ENCODE measurements at regions not wholly inside any gene's neighbourhood (a gene's known extent, or its start where the extent isn't known, plus 50 kb on each side); places are given as distances from the start of the nearest gene placed in this dataset.

DNA sequence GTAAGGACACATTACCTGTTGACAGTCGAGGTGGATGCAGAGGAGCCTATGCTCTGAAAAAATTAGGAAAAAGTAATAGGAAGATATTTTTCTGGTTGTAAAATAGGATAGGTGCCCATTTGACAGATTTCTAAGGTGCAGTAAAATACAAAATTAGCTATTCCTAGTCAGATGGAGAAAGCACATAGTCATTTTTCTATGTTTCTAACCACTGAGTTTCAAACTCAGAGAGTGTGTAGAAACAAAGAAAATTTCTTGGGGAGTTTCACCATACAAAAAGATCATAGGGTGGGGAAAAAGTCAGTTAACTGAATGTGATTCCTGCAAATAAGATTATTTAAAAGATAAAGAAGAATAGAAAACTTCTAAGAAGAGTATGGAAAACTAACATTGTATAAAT, 666.9 kb downstream of the KCNT2 start:
- DNase-seq (ENCODE audit: low spot score in 2 of 2): no peak
- ATAC-seq (replicated peaks; ENCODE audit: extremely low read depth, poor library complexity, severe bottlenecking): no peak
- H3K4me3 Mint-ChIP-seq: no peak overlapping the region
- no peaks in the 10 kb centered on the region for H3K27me3 Mint-ChIP-seq
- no peaks in the 10 kb centered on the region for H3K4me1 Mint-ChIP-seq
- no peak overlapping the region for H3K27ac Mint-ChIP-seq (ENCODE audit: low read depth)
- no peaks in the 10 kb centered on the region for H3K36me3 Mint-ChIP-seq (ENCODE audit: insufficient read depth)
- peaks cover 15% of the 10 kb centered on the region for H3K9me3 Mint-ChIP-seq

DNA sequence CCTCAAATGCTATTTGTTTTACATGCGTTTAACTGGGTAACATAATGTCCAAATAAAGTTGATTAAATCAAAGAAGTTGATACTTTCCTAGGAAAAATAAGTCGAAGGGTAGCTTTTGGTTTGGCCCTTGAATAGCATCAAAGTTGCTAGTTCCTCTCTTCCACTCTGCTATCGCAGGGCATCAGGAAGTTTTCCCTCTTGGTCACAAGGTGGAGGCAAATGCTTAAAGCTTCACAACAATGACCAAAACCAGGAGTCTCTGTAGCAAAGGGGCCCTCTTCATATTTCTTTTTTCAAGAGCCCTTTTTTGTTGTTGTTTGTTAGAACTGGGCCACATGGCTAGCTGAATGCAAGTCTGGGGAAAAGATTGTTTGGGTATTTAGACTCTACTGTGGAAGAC, 668.4 kb downstream of the KCNT2 start:
- H3K27me3 Mint-ChIP-seq: no peaks in the 10 kb centered on the region
- no peaks in the 10 kb centered on the region for H3K36me3 Mint-ChIP-seq (ENCODE audit: insufficient read depth)
- DNase-seq (ENCODE audit: low spot score in 2 of 2) (no peak), ATAC-seq (replicated peaks; ENCODE audit: extremely low read depth, poor library complexity, severe bottlenecking) (no peak)
- H3K27ac Mint-ChIP-seq (ENCODE audit: low read depth): no peak overlapping the region
- H3K4me3 Mint-ChIP-seq: no peak overlapping the region
- no peaks in the 10 kb centered on the region for H3K4me1 Mint-ChIP-seq
- peaks cover 11% of the 10 kb centered on the region for H3K9me3 Mint-ChIP-seq

DNA sequence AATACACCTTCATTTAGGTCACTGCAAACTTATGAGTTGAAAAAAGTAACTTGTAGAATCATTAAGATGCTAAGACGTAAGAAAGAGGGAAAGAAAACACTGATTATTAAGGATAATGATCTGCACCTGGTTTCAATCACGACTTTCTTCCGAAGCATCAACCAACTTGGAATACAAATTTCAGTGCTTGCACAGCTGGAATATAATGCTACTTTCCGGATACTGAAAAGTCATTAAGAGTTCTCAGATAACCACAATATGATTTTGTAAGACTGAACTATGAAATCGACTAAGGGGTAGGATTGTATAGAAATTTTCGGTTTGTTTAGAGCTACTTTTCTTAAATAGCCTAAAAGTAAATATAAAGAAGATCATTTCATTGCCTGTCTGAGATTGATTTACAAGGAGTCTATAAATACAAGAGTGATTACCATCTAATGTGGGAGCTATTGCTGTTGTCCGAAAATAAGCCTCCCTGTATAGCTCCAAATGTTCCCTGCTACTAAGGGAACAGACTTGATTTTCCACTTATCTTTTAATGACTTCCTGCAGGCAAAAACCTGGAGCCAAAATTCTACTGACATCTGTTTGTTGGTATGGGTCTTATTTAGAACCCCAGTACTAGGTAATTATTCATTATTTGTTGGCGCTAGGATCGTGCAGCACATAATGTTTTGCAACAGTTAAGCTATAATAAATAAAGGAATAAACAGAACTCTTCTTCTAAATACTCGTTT, 673.3 kb downstream of the KCNT2 start:
- H3K4me3 Mint-ChIP-seq: no peak overlapping the region
- ATAC-seq (replicated peaks; ENCODE audit: extremely low read depth, poor library complexity, severe bottlenecking) (no peak), DNase-seq (ENCODE audit: low spot score in 2 of 2) (no peak)
- no peaks in the 10 kb centered on the region for H3K4me1 Mint-ChIP-seq
- no peaks in the 10 kb centered on the region for H3K36me3 Mint-ChIP-seq (ENCODE audit: insufficient read depth)
- H3K9me3 Mint-ChIP-seq: peaks cover 14% of the 10 kb centered on the region
- H3K27me3 Mint-ChIP-seq: no peaks in the 10 kb centered on the region
- H3K27ac Mint-ChIP-seq (ENCODE audit: low read depth): no peak overlapping the region

DNA sequence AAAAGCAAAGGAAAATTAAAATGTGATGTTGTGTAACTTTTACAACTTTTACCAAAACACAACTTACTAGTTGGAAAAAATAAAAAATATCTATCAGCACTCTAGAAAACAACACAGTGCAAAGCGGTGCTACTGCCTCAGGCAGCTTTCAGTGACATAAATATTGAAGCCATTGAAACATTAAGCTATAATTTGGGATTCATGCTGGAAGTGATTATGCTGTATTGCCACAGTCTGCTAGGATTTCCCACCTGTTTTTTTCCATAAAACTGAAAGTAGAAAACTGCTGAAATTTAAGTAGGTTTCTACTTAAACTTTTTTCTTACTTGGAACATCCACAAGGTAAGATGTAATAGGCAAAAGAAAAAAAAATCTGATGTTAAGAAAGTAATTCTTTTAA, 674.4 kb downstream of the KCNT2 start:
- DNase-seq (ENCODE audit: low spot score in 2 of 2) (no peak), ATAC-seq (replicated peaks; ENCODE audit: extremely low read depth, poor library complexity, severe bottlenecking) (no peak)
- Mint-ChIP-seq H3K27ac (ENCODE audit: low read depth) (no peak overlapping the region), H3K9me3 (peaks cover 14% of the 10 kb centered on the region), H3K4me1 (no peaks in the 10 kb centered on the region), H3K36me3 (ENCODE audit: insufficient read depth) (no peaks in the 10 kb centered on the region), H3K27me3 (no peaks in the 10 kb centered on the region), H3K4me3 (no peak overlapping the region)

DNA sequence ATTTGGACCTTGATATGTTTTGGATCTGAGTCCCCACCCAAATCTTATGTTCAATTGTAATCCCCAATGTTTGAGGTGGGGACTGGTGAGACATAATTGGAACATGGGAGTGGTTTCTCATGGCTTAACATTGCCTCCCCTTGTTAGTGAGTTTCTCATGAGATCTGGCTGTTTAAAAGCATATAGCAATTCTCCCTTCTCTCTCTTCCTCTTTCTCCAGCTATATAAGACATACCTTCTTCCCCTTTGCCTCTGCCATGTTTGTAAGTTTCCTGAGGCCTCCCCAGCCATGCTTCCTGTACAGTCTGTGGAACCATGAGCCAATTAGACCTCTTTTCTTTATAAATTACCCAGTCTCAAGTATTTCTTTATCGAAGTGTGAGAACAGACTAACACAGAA, 692.4 kb downstream of the KCNT2 start:
- Mint-ChIP-seq H3K9me3 (peaks cover 10% of the 10 kb centered on the region), H3K36me3 (ENCODE audit: insufficient read depth) (no peaks in the 10 kb centered on the region), H3K4me3 (no peak overlapping the region), H3K27me3 (no peaks in the 10 kb centered on the region), H3K4me1 (no peaks in the 10 kb centered on the region), H3K27ac (ENCODE audit: low read depth) (no peak overlapping the region)
- ATAC-seq (replicated peaks; ENCODE audit: extremely low read depth, poor library complexity, severe bottlenecking) (no peak), DNase-seq (ENCODE audit: low spot score in 2 of 2) (no peak)

DNA sequence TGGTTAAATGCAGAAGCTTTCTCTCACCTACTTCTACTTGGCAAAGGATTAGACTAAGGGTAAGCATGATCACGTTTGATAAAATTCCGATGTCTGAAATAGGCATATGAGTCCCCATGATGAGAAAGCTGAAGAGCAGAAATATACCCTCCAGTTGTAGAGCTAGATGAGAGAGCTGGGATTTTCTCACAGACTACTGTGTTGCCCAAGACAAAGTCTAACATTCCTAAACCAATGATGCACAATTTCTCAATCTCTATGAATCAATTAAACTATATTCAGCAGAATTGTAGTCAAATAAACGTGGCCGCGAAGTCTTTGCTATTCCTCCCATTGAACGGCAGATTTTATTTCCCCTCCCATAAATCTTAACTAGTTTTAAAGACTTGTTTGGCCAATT, 699.2 kb downstream of the KCNT2 start:
- H3K9me3 Mint-ChIP-seq: peaks cover 6% of the 10 kb centered on the region
- H3K36me3 Mint-ChIP-seq (ENCODE audit: insufficient read depth): no peaks in the 10 kb centered on the region
- DNase-seq (ENCODE audit: low spot score in 2 of 2): no peak
- no peaks in the 10 kb centered on the region for H3K27me3 Mint-ChIP-seq
- H3K4me3 Mint-ChIP-seq: no peak overlapping the region
- no peaks in the 10 kb centered on the region for H3K4me1 Mint-ChIP-seq
- ATAC-seq (replicated peaks; ENCODE audit: extremely low read depth, poor library complexity, severe bottlenecking): no peak
- H3K27ac Mint-ChIP-seq (ENCODE audit: low read depth): no peak overlapping the region

DNA sequence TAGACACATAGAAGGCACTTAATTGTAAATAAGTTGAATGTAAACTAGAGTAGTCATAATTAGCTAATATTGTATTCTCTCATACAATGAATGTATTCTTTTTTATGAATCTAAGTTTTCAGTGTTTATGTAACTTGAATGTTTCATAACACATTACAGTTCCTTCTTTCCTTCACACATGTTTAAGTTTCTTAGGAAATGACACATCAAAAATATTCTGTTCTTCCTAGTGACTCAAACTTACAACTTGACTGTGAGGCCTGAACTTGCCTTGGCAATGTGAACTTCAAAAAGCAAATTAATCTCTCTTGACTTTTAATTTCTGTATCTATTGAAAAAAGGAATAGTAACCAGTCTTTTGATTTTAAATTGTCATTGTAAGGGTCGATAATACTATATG, 700.1 kb downstream of the KCNT2 start:
- Mint-ChIP-seq H3K4me3 (no peak overlapping the region), H3K9me3 (peaks cover 6% of the 10 kb centered on the region), H3K36me3 (ENCODE audit: insufficient read depth) (no peaks in the 10 kb centered on the region), H3K27me3 (no peaks in the 10 kb centered on the region), H3K27ac (ENCODE audit: low read depth) (no peak overlapping the region), H3K4me1 (no peaks in the 10 kb centered on the region)
- DNase-seq (ENCODE audit: low spot score in 2 of 2): no peak
- ATAC-seq (replicated peaks; ENCODE audit: extremely low read depth, poor library complexity, severe bottlenecking): no peak

DNA sequence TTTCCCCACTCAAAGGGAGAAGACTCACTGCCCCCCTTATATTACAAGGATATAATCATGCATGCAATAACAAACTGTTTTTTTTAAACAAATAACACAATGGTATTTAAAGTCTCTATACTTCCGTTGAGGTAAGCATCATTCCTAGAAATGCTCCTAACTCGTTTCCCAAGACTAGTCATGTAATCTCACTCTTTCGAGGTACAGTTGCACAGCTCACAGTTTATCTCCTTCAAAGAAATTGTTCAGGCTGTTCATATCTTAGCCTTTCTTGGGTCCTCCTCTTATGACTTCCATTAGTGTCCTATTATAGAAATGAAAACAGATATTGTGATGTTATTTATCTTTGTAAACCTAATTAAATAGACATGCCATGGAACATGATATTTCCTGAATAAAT, 705.0 kb downstream of the KCNT2 start:
- no peak overlapping the region for H3K27ac Mint-ChIP-seq (ENCODE audit: low read depth)
- H3K27me3 Mint-ChIP-seq: no peaks in the 10 kb centered on the region
- peaks cover 2% of the 10 kb centered on the region for H3K9me3 Mint-ChIP-seq
- DNase-seq (ENCODE audit: low spot score in 2 of 2) (no peak), ATAC-seq (replicated peaks; ENCODE audit: extremely low read depth, poor library complexity, severe bottlenecking) (no peak)
- H3K4me1 Mint-ChIP-seq: no peaks in the 10 kb centered on the region
- no peaks in the 10 kb centered on the region for H3K36me3 Mint-ChIP-seq (ENCODE audit: insufficient read depth)
- no peak overlapping the region for H3K4me3 Mint-ChIP-seq

DNA sequence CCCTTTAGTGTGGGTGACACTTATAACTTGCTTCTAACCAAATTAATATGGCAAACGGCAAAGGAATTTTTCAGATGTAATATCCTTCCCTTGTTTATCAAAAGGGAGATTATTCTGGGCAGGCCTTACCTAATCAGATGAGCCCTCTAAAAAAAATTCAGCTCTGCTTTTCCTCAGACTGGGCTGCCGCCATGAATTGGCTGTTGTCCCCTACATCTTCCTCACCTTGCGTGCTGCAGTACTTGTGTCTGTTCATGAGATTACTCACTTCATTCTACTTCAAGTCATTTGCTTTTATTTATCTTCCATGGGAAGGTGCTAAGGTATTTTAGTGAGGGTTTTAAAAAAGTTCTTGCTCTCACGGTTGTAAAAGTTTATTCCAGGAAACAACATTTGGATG, 705.5 kb downstream of the KCNT2 start:
- no peak overlapping the region for H3K4me3 Mint-ChIP-seq
- no peak overlapping the region for H3K27ac Mint-ChIP-seq (ENCODE audit: low read depth)
- peaks cover 5% of the 10 kb centered on the region for H3K9me3 Mint-ChIP-seq
- no peak for ATAC-seq (replicated peaks; ENCODE audit: extremely low read depth, poor library complexity, severe bottlenecking)
- DNase-seq (ENCODE audit: low spot score in 2 of 2): no peak
- no peaks in the 10 kb centered on the region for H3K4me1 Mint-ChIP-seq
- H3K36me3 Mint-ChIP-seq (ENCODE audit: insufficient read depth): no peaks in the 10 kb centered on the region
- no peaks in the 10 kb centered on the region for H3K27me3 Mint-ChIP-seq

DNA sequence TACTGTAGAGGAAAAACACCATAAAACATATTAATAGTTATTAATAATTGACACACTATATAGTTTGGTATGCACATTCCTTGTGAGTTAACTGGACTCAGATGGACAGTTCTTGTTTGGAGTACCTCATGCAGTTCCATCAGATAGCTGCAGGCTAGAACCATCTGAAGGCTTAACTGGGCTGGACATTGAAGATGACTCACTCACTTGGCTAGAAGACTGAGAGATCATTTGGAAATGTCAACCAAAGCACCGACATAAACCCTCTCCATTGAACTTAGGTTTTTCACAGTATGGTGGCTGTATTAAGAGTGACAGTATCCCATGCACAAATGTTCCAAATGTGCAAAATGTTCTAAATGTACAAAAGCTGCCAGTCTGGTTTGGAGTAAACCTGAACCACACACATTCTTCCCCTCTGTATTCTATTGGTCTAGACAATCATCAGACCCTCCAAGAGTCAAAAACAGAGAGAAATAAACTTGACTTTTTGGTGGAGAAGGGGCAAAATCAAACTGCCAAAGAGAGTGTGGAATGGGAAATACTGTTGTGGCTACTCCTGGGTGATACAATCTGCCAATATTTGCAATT, 708.4 kb downstream of the KCNT2 start:
- H3K9me3 Mint-ChIP-seq: peaks cover 5% of the 10 kb centered on the region
- no peaks in the 10 kb centered on the region for H3K4me1 Mint-ChIP-seq
- ATAC-seq (replicated peaks; ENCODE audit: extremely low read depth, poor library complexity, severe bottlenecking): no peak
- H3K4me3 Mint-ChIP-seq: no peak overlapping the region
- no peaks in the 10 kb centered on the region for H3K27me3 Mint-ChIP-seq
- no peaks in the 10 kb centered on the region for H3K36me3 Mint-ChIP-seq (ENCODE audit: insufficient read depth)
- H3K27ac Mint-ChIP-seq (ENCODE audit: low read depth): no peak overlapping the region
- DNase-seq (ENCODE audit: low spot score in 2 of 2): no peak

DNA sequence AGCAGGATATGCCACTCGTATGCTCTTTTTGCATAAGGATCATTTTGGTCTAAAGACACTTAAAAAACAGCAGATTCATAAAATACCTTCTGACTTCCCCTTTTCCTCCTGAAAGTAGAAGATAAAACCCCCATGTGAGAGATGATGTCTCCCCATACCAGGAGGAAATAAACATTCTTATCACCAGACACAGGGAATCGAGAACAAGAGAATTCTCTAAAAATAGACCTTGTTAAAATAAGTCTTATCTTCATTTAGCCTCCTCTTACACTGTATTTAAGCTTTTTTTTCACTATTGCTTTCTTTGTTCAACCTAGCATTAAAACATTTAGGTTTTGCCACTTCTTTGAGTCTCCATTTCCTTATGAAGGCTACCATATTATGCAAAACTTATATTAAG, 709.3 kb downstream of the KCNT2 start:
- Mint-ChIP-seq H3K4me1 (no peaks in the 10 kb centered on the region), H3K9me3 (peaks cover 7% of the 10 kb centered on the region), H3K4me3 (no peak overlapping the region), H3K27ac (ENCODE audit: low read depth) (no peak overlapping the region), H3K27me3 (no peaks in the 10 kb centered on the region), H3K36me3 (ENCODE audit: insufficient read depth) (no peaks in the 10 kb centered on the region)
- DNase-seq (ENCODE audit: low spot score in 2 of 2) (no peak), ATAC-seq (replicated peaks; ENCODE audit: extremely low read depth, poor library complexity, severe bottlenecking) (no peak)

DNA sequence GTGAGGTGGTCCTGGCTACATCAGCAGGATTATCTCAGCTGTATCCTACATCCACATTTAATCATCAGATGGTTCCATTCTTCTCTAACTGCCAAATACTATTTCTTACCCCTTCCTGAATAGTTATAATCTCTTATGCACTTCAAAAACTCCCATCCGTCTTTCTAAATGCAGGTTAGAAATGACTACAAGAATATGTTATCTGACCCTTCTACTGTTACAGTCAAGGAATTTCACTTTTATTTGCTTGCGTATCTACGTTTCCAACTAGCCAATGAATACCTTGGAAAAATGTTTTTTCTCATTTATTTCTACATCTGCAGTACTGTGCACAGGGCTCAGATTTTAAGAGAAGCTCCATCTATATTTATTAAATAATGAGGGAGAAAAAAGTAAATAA, 709.9 kb downstream of the KCNT2 start:
- H3K27ac Mint-ChIP-seq (ENCODE audit: low read depth): no peak overlapping the region
- ATAC-seq (replicated peaks; ENCODE audit: extremely low read depth, poor library complexity, severe bottlenecking): no peak
- no peak for DNase-seq (ENCODE audit: low spot score in 2 of 2)
- H3K36me3 Mint-ChIP-seq (ENCODE audit: insufficient read depth): no peaks in the 10 kb centered on the region
- H3K4me1 Mint-ChIP-seq: no peaks in the 10 kb centered on the region
- H3K4me3 Mint-ChIP-seq: no peak overlapping the region
- peaks cover 12% of the 10 kb centered on the region for H3K9me3 Mint-ChIP-seq
- H3K27me3 Mint-ChIP-seq: no peaks in the 10 kb centered on the region

DNA sequence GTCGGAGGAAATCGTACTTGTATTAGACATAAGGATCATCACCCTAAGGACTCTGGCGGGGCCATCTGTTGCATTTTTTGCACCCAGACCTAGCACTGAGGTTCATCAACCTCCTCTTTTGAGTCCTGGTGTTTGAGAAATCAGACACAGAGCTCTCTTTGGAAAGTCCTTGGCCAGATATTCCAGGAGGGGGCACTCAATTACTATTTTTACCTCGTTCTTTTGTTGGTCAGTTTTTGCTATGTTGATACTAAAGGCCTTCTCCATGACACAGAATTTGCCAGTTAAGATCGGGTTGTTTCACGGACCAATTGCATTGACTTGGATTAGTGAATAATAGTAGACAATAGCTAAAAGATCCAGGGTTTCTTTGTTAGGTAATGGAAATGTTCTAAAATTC, 711.2 kb downstream of the KCNT2 start:
- H3K9me3 Mint-ChIP-seq: peaks cover 12% of the 10 kb centered on the region
- H3K4me1 Mint-ChIP-seq: no peaks in the 10 kb centered on the region
- no peak for DNase-seq (ENCODE audit: low spot score in 2 of 2)
- no peaks in the 10 kb centered on the region for H3K27me3 Mint-ChIP-seq
- H3K4me3 Mint-ChIP-seq: no peak overlapping the region
- no peak for ATAC-seq (replicated peaks; ENCODE audit: extremely low read depth, poor library complexity, severe bottlenecking)
- H3K36me3 Mint-ChIP-seq (ENCODE audit: insufficient read depth): no peaks in the 10 kb centered on the region
- no peak overlapping the region for H3K27ac Mint-ChIP-seq (ENCODE audit: low read depth)
